GM20000 (cell line): ENCODE measurements at regions not wholly inside any gene's neighbourhood (a gene's known extent, or its start where the extent isn't known, plus 50 kb on each side); places are given as distances from the start of the nearest gene placed in this dataset.

Source experiments
- DNase-seq: peaks from one replicate; pipeline ENCODE4 v3.0.0; 2012; ENCODE audit warnings: low spot score
- TF ChIP-seq, protein P1 (sequence below): IDR thresholded peaks from 2 replicates; pipeline ENCODE4 v1.5.1; 2012; ENCODE audit warnings: mild to moderate bottlenecking, control low read depth; ENCODE audit errors: extremely low read depth, missing control alignments

DNA sequence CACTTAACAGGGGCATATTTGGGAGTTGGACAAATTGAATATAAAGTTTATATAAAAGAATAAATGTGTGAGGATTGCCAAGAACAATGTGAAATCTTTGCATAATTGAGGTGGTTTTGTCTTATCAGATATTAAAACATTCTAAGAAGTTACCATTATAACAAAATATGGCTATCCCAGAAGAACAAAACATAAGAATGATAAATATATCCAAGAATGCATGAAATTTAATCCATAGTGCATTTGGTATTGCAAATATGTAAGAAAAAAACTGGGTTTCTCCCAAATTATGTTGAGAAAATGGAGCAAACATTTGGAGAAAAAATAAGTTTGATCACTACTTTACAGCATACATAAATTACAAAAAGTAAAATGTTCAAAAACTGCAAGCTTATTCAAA lies 562.4 kb downstream of the RNF144A start:
- no peak for DNase-seq

DNA sequence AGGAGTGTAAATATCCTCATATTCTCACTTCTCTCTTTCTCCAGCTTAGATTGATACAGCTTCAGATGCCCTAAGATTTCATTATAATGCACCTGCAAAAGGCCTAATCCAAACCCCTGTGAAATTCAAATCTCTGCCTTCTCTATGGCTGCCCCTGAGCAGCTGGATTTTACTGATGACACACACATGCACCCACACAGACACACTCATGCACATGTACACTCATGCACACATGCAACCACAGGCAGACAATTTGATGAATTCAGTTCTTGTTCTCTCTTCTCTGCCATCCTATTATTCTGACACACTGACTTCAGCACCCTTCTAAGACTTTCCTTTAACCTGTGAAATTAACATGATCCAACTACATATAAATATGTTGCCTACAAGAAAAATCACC lies 563.2 kb downstream of the RNF144A start:
- TF ChIP-seq, protein P1, sequence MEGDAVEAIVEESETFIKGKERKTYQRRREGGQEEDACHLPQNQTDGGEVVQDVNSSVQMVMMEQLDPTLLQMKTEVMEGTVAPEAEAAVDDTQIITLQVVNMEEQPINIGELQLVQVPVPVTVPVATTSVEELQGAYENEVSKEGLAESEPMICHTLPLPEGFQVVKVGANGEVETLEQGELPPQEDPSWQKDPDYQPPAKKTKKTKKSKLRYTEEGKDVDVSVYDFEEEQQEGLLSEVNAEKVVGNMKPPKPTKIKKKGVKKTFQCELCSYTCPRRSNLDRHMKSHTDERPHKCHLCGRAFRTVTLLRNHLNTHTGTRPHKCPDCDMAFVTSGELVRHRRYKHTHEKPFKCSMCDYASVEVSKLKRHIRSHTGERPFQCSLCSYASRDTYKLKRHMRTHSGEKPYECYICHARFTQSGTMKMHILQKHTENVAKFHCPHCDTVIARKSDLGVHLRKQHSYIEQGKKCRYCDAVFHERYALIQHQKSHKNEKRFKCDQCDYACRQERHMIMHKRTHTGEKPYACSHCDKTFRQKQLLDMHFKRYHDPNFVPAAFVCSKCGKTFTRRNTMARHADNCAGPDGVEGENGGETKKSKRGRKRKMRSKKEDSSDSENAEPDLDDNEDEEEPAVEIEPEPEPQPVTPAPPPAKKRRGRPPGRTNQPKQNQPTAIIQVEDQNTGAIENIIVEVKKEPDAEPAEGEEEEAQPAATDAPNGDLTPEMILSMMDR: no peak
- no peak for DNase-seq

More for the DNA sequence above, 562.4 kb downstream of the RNF144A start:
- TF ChIP-seq, protein P1: no peak

DNA sequence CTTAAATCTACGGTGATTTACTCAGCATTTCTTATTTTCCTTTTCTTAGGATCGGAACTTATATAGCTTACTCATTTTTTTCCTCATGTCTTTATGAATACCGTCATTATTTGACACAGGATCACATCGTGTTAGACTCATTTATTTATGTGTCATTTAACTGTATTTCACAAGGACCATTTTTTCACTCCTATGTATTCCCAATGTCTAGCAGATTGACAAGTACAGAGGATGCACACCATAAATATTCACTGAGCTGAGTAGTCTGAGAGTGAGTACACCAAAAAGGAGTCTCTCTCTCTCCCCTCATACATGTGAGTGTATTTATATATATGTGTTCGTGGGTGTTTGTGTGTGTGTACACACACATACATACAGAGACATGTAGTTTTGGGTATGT lies 573.5 kb downstream of the RNF144A start:
- DNase-seq: no peak
- TF ChIP-seq, protein P1: no peak

DNA sequence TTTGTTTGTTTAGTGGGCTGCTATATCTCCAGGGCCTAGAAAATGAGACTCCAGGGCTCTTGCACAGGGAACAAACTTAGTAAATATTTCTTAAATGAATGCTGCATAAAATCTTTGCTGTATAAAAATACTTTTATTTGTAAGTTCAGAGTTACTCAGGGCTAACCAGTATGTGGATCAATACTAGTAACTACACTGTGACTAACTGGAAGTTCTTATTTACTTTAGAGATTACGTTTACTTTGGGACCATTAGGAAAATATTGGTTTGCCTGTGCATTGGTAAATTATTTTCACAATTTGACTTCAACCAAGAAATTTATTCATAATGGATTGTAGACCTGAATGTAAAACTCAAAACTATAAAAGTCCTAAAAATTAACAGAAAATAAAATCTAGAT lies 575.5 kb downstream of the RNF144A start:
- DNase-seq: no peak
- TF ChIP-seq, protein P1: no peak

DNA sequence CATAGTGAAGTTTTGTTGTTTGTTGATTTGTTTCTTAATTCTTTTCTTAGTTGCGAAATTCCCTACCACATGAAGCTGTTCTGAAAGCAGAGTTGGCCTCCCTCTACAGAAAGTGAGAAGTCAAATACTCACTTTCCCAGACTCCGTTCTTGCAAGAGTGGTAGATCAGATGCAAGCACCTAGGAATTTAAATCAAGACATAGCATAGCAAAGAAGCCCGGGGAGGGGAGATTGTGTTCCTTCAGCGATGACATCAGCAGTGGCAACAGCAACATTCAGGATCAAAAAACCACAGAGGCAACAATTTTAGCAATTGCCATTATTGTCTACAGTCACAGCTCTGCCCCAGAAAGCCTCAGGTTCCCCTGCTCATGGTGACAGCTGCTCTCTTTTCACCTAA lies 580.0 kb downstream of the RNF144A start:
- DNase-seq: no peak
- TF ChIP-seq, protein P1: no peak

DNA sequence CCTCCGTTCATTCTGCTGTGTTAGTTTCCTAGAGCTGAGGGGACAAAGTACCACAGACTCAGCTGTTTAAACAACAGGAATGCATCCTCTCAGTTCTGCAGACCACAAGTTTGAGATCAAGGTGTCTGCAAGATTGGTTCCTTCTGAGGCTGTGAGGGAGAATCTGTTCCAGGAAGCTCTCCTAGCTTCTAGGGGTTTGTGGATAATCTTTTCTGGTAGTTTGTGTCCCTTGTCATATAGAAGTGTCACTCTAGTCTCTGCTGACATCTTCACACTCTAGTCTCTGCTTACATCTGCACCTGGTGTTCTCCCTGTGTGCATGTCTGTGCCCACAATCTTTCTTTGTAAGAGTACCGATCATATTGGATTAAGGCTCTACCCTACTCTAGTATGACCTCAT lies 581.8 kb downstream of the RNF144A start:
- DNase-seq: no peak
- TF ChIP-seq, protein P1: no peak

DNA sequence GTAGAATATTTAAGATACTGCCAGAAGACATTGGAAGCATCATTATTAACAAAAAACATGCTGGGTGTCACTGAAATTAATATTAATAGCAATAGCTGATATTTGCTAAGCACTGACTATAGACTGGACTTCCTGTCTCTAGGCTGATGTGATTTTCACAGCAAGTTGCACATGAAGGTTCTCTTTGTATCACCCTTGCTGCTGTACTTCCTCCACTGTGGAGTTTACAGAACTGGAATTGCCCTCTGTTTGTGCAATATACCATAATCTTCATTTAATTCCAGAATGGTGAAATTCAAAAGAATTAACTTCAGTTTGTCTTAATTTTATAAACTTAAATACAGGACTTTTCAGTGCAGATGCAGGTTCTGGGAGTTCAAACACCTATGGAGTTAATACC lies 585.1 kb downstream of the RNF144A start:
- DNase-seq: no peak
- TF ChIP-seq, protein P1: no peak
